HepG2 (cell line): ENCODE measurements at regions not wholly inside any gene's neighbourhood (a gene's known extent, or its start where the extent isn't known, plus 50 kb on each side); places are given as distances from the start of the nearest gene placed in this dataset.

Source experiments
- CBX1 ChIP-seq: IDR thresholded peaks from one replicate; pipeline ENCODE4 v1.6.1; 2016; ENCODE audit warnings: antibody characterized with exemption, low read depth
- ELF1 ChIP-seq: sonication (generic); formaldehyde crosslinking; IDR thresholded peaks from 2 replicates; pipeline ENCODE4 v1.4.0; 2020; ENCODE audit warnings: missing genetic modification reagents
- GABPA ChIP-seq, 2 experiments: IDR thresholded peaks; 2 replicates each; pipeline ENCODE4 v1.6.1; 2011 to 2016; ENCODE audit warnings: low read depth in 2 of 2, low read length in 1 of 2, missing biosample characterization in 1 of 2, missing genetic modification characterization in 1 of 2
- LCORL ChIP-seq, 2 experiments: fragments of 450-650 bp in 1 of 2; sonication (generic) in 1 of 2; formaldehyde crosslinking in 1 of 2; IDR thresholded peaks; 2 replicates each; pipeline versions ENCODE4 v1.5.0 to v1.6.1; 2017 to 2020; ENCODE audit warnings: antibody characterized with exemption in 1 of 2, missing genetic modification reagents in 1 of 2
- MXI1 ChIP-seq: IDR thresholded peaks from 3 replicates; pipeline ENCODE4 v1.6.1; 2012; ENCODE audit warnings: low read depth, low read length, inconsistent platforms, borderline replicate concordance
- NPAS2 ChIP-seq: sonication (generic); formaldehyde crosslinking; IDR thresholded peaks from 2 replicates; pipeline ENCODE4 v1.8.0; 2022; ENCODE audit warnings: mild to moderate bottlenecking, missing genetic modification reagents, borderline replicate concordance
- RAD21 ChIP-seq: fragments of 450-650 bp; formaldehyde crosslinking; IDR thresholded peaks from 2 replicates; pipeline ENCODE4 v1.5.0; 2020; ENCODE audit warnings: mild to moderate bottlenecking
- TF ChIP-seq, protein P1 (sequence below): sonication (generic); formaldehyde crosslinking; IDR thresholded peaks from 2 replicates; pipeline ENCODE4 v1.5.0; 2020; ENCODE audit warnings: mild to moderate bottlenecking, missing genetic modification reagents, moderate library complexity
- TF ChIP-seq, protein P2 (sequence below): IDR thresholded peaks from 2 replicates; pipeline ENCODE4 v1.6.1; 2016; ENCODE audit warnings: control low read depth
- TF ChIP-seq, protein P3 (sequence below): sonication (generic); formaldehyde crosslinking; IDR thresholded peaks from 2 replicates; pipeline ENCODE4 v1.4.0; 2020; ENCODE audit warnings: missing genetic modification reagents

DNA sequence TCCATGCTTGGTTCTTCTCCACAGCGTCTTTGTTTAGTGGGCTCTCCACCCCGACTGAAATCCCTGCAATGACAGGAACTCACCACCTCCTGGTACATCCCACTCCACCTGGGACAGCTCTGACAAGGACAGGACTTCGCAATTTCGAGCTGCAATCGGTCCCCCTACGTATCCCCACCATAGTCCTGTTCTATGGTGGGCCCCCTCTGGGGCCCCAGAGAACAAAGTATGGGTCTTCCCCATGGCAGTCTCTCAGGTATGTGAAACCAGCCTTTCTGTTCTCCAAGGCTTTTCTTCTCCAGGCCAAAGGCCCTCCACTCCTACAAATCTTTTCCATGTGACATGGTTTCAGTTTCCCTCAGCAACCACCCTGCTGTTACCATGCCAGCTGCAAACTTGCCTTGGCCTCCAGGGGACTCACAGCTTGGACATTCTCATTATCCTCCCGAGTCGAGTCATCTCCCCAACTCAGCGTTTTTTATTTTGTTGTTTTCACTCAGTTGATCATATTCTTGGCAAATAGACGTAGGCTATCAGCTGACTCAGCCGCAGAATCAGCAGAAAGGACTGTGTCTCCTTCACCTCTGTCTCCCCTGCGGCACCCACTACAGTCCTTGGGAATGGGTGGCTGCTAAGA is 233.3 kb downstream of the OPA1 start:
- TF ChIP-seq MXI1: no peak
- TF ChIP-seq, protein P1, sequence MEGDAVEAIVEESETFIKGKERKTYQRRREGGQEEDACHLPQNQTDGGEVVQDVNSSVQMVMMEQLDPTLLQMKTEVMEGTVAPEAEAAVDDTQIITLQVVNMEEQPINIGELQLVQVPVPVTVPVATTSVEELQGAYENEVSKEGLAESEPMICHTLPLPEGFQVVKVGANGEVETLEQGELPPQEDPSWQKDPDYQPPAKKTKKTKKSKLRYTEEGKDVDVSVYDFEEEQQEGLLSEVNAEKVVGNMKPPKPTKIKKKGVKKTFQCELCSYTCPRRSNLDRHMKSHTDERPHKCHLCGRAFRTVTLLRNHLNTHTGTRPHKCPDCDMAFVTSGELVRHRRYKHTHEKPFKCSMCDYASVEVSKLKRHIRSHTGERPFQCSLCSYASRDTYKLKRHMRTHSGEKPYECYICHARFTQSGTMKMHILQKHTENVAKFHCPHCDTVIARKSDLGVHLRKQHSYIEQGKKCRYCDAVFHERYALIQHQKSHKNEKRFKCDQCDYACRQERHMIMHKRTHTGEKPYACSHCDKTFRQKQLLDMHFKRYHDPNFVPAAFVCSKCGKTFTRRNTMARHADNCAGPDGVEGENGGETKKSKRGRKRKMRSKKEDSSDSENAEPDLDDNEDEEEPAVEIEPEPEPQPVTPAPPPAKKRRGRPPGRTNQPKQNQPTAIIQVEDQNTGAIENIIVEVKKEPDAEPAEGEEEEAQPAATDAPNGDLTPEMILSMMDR (CRISPR knock-in tag): no peak
- no peak for TF ChIP-seq CBX1
- TF ChIP-seq RAD21 (CRISPR knock-in tag): no peak
- TF ChIP-seq ELF1 (CRISPR knock-in tag): no peak
- no peak for TF ChIP-seq LCORL (IDR thresholded peaks at IDR 0.05)
- no peak for TF ChIP-seq LCORL (CRISPR knock-in tag; IDR thresholded peaks at IDR 0.05)
- TF ChIP-seq, protein P2, sequence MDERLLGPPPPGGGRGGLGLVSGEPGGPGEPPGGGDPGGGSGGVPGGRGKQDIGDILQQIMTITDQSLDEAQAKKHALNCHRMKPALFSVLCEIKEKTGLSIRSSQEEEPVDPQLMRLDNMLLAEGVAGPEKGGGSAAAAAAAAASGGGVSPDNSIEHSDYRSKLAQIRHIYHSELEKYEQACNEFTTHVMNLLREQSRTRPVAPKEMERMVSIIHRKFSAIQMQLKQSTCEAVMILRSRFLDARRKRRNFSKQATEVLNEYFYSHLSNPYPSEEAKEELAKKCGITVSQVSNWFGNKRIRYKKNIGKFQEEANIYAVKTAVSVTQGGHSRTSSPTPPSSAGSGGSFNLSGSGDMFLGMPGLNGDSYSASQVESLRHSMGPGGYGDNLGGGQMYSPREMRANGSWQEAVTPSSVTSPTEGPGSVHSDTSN (CRISPR knock-in tag): no peak
- TF ChIP-seq, protein P3, sequence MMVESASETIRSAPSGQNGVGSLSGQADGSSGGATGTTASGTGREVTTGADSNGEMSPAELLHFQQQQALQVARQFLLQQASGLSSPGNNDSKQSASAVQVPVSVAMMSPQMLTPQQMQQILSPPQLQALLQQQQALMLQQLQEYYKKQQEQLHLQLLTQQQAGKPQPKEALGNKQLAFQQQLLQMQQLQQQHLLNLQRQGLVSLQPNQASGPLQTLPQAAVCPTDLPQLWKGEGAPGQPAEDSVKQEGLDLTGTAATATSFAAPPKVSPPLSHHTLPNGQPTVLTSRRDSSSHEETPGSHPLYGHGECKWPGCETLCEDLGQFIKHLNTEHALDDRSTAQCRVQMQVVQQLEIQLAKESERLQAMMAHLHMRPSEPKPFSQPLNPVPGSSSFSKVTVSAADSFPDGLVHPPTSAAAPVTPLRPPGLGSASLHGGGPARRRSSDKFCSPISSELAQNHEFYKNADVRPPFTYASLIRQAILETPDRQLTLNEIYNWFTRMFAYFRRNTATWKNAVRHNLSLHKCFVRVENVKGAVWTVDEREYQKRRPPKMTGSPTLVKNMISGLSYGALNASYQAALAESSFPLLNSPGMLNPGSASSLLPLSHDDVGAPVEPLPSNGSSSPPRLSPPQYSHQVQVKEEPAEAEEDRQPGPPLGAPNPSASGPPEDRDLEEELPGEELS (CRISPR knock-in tag): no peak
- no peak for TF ChIP-seq GABPA (IDR thresholded peaks at IDR 0.05; ENCODE audit: low read depth, low read length)
- TF ChIP-seq GABPA (CRISPR knock-in tag; IDR thresholded peaks at IDR 0.05; ENCODE audit: low read depth): no peak
- no peak for TF ChIP-seq NPAS2
